Panc1 (cell line): ENCODE measurements at regions not wholly inside any gene's neighbourhood (a gene's known extent, or its start where the extent isn't known, plus 50 kb on each side); places are given as distances from the start of the nearest gene placed in this dataset.

Experiments used
- ATAC-seq: fragments of 200-7000 bp; cut with Tn5 transposase; 2 replicates; pipeline ENCODE4 v1.9.1; 2020; ENCODE audit warnings: mild to moderate bottlenecking, moderate library complexity
- BruUV-seq: library from RNA; stranded (reverse); fragments of 400-500 nt; replicated peaks from 2 replicates; lab custom pipeline; 2021; lab: Mats Ljungman, UMichigan
- CTCF ChIA-PET: fragments of 300-600 bp; sonication (Branson Sonifier 250); formaldehyde crosslinking; loops from one replicate; lab custom pipeline; 2022; ENCODE audit warnings: antibody characterized with exemption; lab: Charles Lee
- POLR2A ChIA-PET: fragments of 300-600 bp; sonication (Branson Sonifier 250); formaldehyde crosslinking; loops from one replicate; lab custom pipeline; 2022; ENCODE audit warnings: antibody characterized with exemption; lab: Charles Lee
- DNase-seq: peaks from one replicate; pipeline ENCODE4 v3.0.0-alpha.2; 2010; ENCODE audit warnings: low read depth, low spot score
- H3K27ac ChIP-seq: 2 replicates; pipeline ENCODE4 v1.5.1; 2011; ENCODE audit warnings: mild to moderate bottlenecking, low read length, inconsistent platforms
- H3K27me3 ChIP-seq: fragments of 200-500 bp; sonication (Bioruptor generic); 2 replicates; pipeline ENCODE4 v1.6.0; 2014; ENCODE audit warnings: low read length, inconsistent platforms; ENCODE audit not compliant: control insufficient read depth, insufficient read depth
- H3K36me3 ChIP-seq: fragments of 200-500 bp; sonication (Bioruptor generic); 2 replicates; pipeline ENCODE4 v1.5.1; 2014; ENCODE audit warnings: inconsistent platforms, mild to moderate bottlenecking, low read length, moderate library complexity; ENCODE audit not compliant: control insufficient read depth, insufficient read depth
- H3K4me1 ChIP-seq: 2 replicates; pipeline ENCODE4 v1.5.1; 2011; ENCODE audit warnings: inconsistent platforms, mild to moderate bottlenecking, low read length, moderate library complexity; ENCODE audit not compliant: control insufficient read depth, insufficient read depth
- H3K4me3 ChIP-seq, 2 experiments: 2 replicates each; pipeline ENCODE4 v1.5.1; 2011 to 2012; ENCODE audit warnings: low read depth in 2 of 2, low read length in 2 of 2, mild to moderate bottlenecking in 2 of 2, inconsistent platforms in 1 of 2, moderate library complexity in 1 of 2
- H3K9me3 ChIP-seq: fragments of 200-500 bp; sonication (Bioruptor generic); 2 replicates; pipeline ENCODE4 v1.5.1; 2014; ENCODE audit warnings: low read depth, mild to moderate bottlenecking, inconsistent platforms, low read length, moderate library complexity; ENCODE audit not compliant: control insufficient read depth, insufficient read depth
- CTCF ChIP-seq: fragments of 450-650 bp; IDR thresholded peaks from 2 replicates; pipeline ENCODE4 v1.5.1; 2017; ENCODE audit warnings: mild to moderate bottlenecking
- POLR2AphosphoS5 ChIP-seq: IDR thresholded peaks from 2 replicates; pipeline ENCODE4 v1.6.1; 2012; ENCODE audit warnings: mild to moderate bottlenecking, low read depth, low read length, moderate library complexity
- REST ChIP-seq, 2 experiments: IDR thresholded peaks; 2 replicates each; pipeline ENCODE4 v1.6.1; 2011 to 2012; ENCODE audit warnings: low read depth in 2 of 2, control low read depth in 1 of 2, low read length in 1 of 2, mild to moderate bottlenecking in 1 of 2, moderate library complexity in 1 of 2; ENCODE audit not compliant: insufficient read depth in 1 of 2
- SIN3A ChIP-seq: IDR thresholded peaks from 2 replicates; pipeline ENCODE4 v1.6.1; 2012; ENCODE audit warnings: low read depth, mild to moderate bottlenecking, low read length, moderate library complexity, borderline replicate concordance; ENCODE audit not compliant: insufficient read depth
- TCF7L2 ChIP-seq: IDR thresholded peaks from 2 replicates; pipeline ENCODE4 v1.6.1; 2011; ENCODE audit warnings: mild to moderate bottlenecking, low read depth, low read length, inconsistent platforms
- in situ Hi-C: cut with HindIII; loops from 2 replicates; pipeline ENCODE4 v1.10.0; 2016; ENCODE audit warnings: low sequenced_read_pairs, low pct_unique_long_range_greater_than_20kb
- intact Hi-C: fragments of 100-400 bp; cut with micrococcal nuclease; formaldehyde crosslinking; loops from one replicate; pipeline ENCODE4 v1.10.0; 2022; ENCODE audit not compliant: unreplicated experiment

- DNase-seq = no peak
- in situ Hi-C loops = no loop called here
- Histone ChIP-seq H3K9me3 (no peaks in the 10 kb centered on the region), H3K36me3 (no peaks in the 10 kb centered on the region), H3K27me3 (peaks cover 4% of the 10 kb centered on the region; the same call in 1 of the 2 replicates), H3K4me3 (no peak overlapping the region), H3K27ac (no peak overlapping the region), H3K4me1 (no peaks in the 10 kb centered on the region)
- ATAC-seq = no peak
- POLR2A ChIA-PET = no interaction called here
- CTCF ChIA-PET = no interaction called here
- BruUV-seq = no TSS peak
- intact Hi-C loops = no loop called here
- TF ChIP-seq SIN3A (no peak), REST (IDR thresholded peaks at IDR 0.05; ENCODE audit: insufficient read depth in 1 of 2, low read depth in 2 of 2, low read length in 1 of 2) (no peak)
Measured at GRCh38 chr13:111409413-111409812, 89.0 kb downstream of the TEX29 start.

- CTCF ChIA-PET = no interaction called here
- H3K4me1 ChIP-seq = no peaks in the 10 kb centered on the region
- no TSS peak for BruUV-seq
Measured at GRCh38 chr13:111410232-111411021, 90.0 kb downstream of the TEX29 start.

More at GRCh38 chr13:111410232-111411021, 90.0 kb downstream of the TEX29 start:
- TF ChIP-seq TCF7L2 (no peak), REST (IDR thresholded peaks at IDR 0.05; ENCODE audit: insufficient read depth in 1 of 2, low read depth in 2 of 2, low read length in 1 of 2) (no peak), CTCF (no peak), POLR2AphosphoS5 (no peak), SIN3A (no peak)
- intact Hi-C loops (no loop called here), in situ Hi-C loops (no loop called here)
- Histone ChIP-seq H3K27me3 (peaks cover 4% of the 10 kb centered on the region; the same call in 1 of the 2 replicates), H3K9me3 (no peaks in the 10 kb centered on the region), H3K4me3 (no peak overlapping the region), H3K36me3 (no peaks in the 10 kb centered on the region), H3K27ac (no peak overlapping the region)
- ATAC-seq = no peak
- POLR2A ChIA-PET = no interaction called here
- no peak for DNase-seq
